Karpas-422 (cell line): ENCODE measurements at regions not wholly inside any gene's neighbourhood (a gene's known extent, or its start where the extent isn't known, plus 50 kb on each side); places are given as distances from the start of the nearest gene placed in this dataset.

Source experiments
- DNase-seq: peaks from one replicate; pipeline ENCODE4 v3.0.0-alpha.2; 2015
- H2AFZ ChIP-seq: fragments of 200-600 bp; sonication (generic); 2 replicates; pipeline ENCODE4 v1.6.1; 2014; ENCODE audit warnings: antibody characterized with exemption, low read length, mixed read lengths
- H3K27ac ChIP-seq: fragments of 200-600 bp; sonication (generic); 2 replicates; pipeline ENCODE4 v1.5.1; 2014; ENCODE audit warnings: mild to moderate bottlenecking, low read length, moderate library complexity
- H3K27me3 ChIP-seq: fragments of 200-600 bp; sonication (generic); 2 replicates; pipeline ENCODE4 v1.6.1; 2014; ENCODE audit warnings: low read length, mixed read lengths
- H3K36me3 ChIP-seq: fragments of 200-600 bp; sonication (generic); 2 replicates; pipeline ENCODE4 v1.6.1; 2014; ENCODE audit warnings: low read length, mixed read lengths; ENCODE audit not compliant: insufficient read depth
- H3K4me1 ChIP-seq: fragments of 200-600 bp; sonication (generic); 2 replicates; pipeline ENCODE4 v1.6.1; 2014; ENCODE audit warnings: mild to moderate bottlenecking, low read length, mixed read lengths
- H3K4me2 ChIP-seq: fragments of 200-600 bp; sonication (generic); 2 replicates; pipeline ENCODE4 v1.6.1; 2014; ENCODE audit warnings: low read length, low read depth, mild to moderate bottlenecking; ENCODE audit not compliant: poor library complexity, severe bottlenecking
- H3K4me3 ChIP-seq: fragments of 200-600 bp; sonication (generic); 2 replicates; pipeline ENCODE4 v1.5.1; 2014; ENCODE audit warnings: mild to moderate bottlenecking, antibody characterized with exemption, low read length, mixed read lengths
- H3K79me2 ChIP-seq: fragments of 200-600 bp; sonication (generic); 2 replicates; pipeline ENCODE4 v1.6.1; 2014; ENCODE audit warnings: mild to moderate bottlenecking, low read length, mixed read lengths
- H3K9ac ChIP-seq: fragments of 200-600 bp; sonication (generic); 2 replicates; pipeline ENCODE4 v1.6.0; 2014; ENCODE audit warnings: low read length
- H3K9me2 ChIP-seq: fragments of 200-600 bp; sonication (generic), shearing (Covaris generic); replicated peaks from 2 replicates; pipeline ENCODE4 v1.6.0; 2014; ENCODE audit warnings: mild to moderate bottlenecking, low read length, moderate library complexity; ENCODE audit not compliant: insufficient read depth
- H3K9me3 ChIP-seq: fragments of 300-700, 200-600 bp; sonication (generic); 2 replicates; pipeline ENCODE4 v1.6.1; 2014; ENCODE audit warnings: low read length, mixed read lengths
- H4K20me1 ChIP-seq: fragments of 200-600 bp; sonication (generic); 2 replicates; pipeline ENCODE4 v1.6.1; 2014; ENCODE audit warnings: mild to moderate bottlenecking, antibody characterized with exemption, low read length, low read depth; ENCODE audit not compliant: insufficient read depth

DNA sequence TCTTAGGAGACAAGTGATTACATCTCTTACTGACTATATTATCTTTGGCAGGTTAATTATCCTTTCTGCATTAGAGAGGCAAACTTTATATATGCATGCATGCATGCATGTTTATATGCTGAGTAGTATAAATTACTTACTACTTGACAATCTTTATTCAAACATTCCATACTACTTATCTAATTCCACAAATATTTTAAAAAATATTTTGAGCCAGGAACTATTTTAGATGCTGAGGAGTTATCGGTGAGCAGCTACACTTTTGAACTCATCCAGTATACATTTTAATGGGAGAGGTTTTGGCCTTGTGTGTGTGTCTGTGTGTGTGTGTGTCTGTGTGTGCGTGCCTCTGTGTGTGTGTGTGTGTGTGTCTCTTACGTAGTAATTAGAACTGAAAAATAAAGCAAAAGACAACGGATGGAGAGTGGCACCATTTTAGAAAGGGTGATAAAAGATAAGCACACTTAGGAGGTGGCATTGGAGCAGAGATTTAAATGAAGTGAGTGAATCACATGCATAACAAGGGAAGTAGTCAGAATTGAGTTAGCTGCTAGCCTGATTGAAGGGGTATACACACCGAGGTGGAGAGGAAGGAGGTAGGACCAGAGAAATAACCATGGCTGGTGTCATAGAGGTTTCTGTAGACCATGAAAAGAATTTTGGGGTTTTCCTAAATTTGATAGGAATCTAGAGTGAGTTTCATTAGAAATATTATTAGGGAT, 1488.4 kb downstream of the MRPL39 start:
- Histone ChIP-seq H3K79me2 (no peaks in the 10 kb centered on the region), H3K9me3 (peaks cover 6% of the 10 kb centered on the region; the same call in 1 of the 2 replicates), H3K27me3 (no peaks in the 10 kb centered on the region), H3K9me2 (no peaks in the 10 kb centered on the region), H3K27ac (no peak overlapping the region), H3K4me1 (no peaks in the 10 kb centered on the region), H3K4me2 (no peak overlapping the region), H4K20me1 (no peaks in the 10 kb centered on the region), H3K4me3 (no peak overlapping the region), H3K36me3 (no peaks in the 10 kb centered on the region), H2AFZ (no peak overlapping the region), H3K9ac (no peak overlapping the region)
- DNase-seq, result no peak

GRCh38 chr21:24115141-24115540, 1492.1 kb downstream of the MRPL39 start:
- H4K20me1 ChIP-seq, result no peaks in the 10 kb centered on the region
- H3K36me3 ChIP-seq, result no peaks in the 10 kb centered on the region
- H3K9ac ChIP-seq, result no peak overlapping the region
- H3K27me3 ChIP-seq, result no peaks in the 10 kb centered on the region
- H3K27ac ChIP-seq, result no peak overlapping the region
- H2AFZ ChIP-seq, result no peak overlapping the region
- H3K4me3 ChIP-seq, result no peak overlapping the region
- no peak for DNase-seq
- no peaks in the 10 kb centered on the region for H3K4me1 ChIP-seq
- peaks cover 5% of the 10 kb centered on the region for H3K9me3 ChIP-seq
- H3K4me2 ChIP-seq, result no peak overlapping the region
- H3K9me2 ChIP-seq, result no peaks in the 10 kb centered on the region
- no peaks in the 10 kb centered on the region for H3K79me2 ChIP-seq

DNA sequence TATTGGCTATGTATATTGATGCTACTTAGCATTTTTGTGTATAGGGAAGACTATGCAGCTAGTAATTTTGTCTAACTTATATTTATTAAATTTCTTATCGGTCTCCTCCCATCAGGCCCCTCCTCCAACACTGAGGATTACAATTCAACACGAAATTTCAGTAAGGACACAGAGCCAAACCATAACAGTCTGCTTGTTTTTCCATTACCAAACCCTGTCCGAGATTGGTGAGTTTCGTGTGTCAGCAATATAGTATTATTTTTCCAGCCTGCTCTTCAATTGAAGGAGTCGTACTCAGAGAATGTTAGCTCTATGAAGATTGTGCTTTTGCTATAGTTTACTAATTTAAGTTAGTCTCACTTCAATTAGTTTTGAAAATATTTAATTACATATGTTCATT, 1495.3 kb downstream of the MRPL39 start:
- H3K27me3 ChIP-seq, result no peaks in the 10 kb centered on the region

GRCh38 chr21:24110846-24111245, 1496.4 kb downstream of the MRPL39 start:
- H3K9me2 ChIP-seq, result no peaks in the 10 kb centered on the region
- H4K20me1 ChIP-seq, result no peaks in the 10 kb centered on the region
- H3K9ac ChIP-seq, result no peak overlapping the region
- no peak for DNase-seq
- no peaks in the 10 kb centered on the region for H3K27me3 ChIP-seq
- no peak overlapping the region for H3K4me3 ChIP-seq
- no peaks in the 10 kb centered on the region for H3K79me2 ChIP-seq
- H3K4me1 ChIP-seq, result no peaks in the 10 kb centered on the region
- peaks cover 3% of the 10 kb centered on the region for H3K9me3 ChIP-seq
- no peaks in the 10 kb centered on the region for H3K36me3 ChIP-seq
- no peak overlapping the region for H2AFZ ChIP-seq
- no peak overlapping the region for H3K4me2 ChIP-seq
- no peak overlapping the region for H3K27ac ChIP-seq

More for the DNA sequence above, 1495.3 kb downstream of the MRPL39 start:
- Histone ChIP-seq H3K9me3 (peaks cover 5% of the 10 kb centered on the region), H3K79me2 (no peaks in the 10 kb centered on the region), H2AFZ (no peak overlapping the region), H3K27ac (no peak overlapping the region), H3K36me3 (no peaks in the 10 kb centered on the region), H3K4me2 (no peak overlapping the region), H3K9ac (no peak overlapping the region), H3K4me3 (no peak overlapping the region), H4K20me1 (no peaks in the 10 kb centered on the region), H3K9me2 (no peaks in the 10 kb centered on the region), H3K4me1 (no peaks in the 10 kb centered on the region)
- no peak for DNase-seq

DNA sequence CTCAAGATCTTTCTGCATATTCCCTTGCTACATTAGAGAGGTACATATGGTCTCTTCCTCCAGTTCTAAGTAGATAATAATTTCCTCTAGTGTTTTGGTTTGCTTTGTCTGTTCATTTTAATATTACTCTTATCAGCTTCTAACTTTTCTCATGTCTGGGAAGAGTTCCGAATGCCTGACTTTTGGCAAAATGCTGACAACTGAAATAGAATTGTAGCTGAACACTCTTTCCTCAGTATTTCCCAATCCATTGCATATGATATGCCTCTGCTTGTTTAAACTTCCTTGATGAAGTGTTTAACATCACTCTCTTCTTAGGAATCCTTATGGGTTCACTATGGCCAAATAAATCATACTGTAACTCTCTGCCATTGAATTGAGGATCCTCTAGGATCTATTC, 1510.1 kb downstream of the MRPL39 start:
- Histone ChIP-seq H3K4me1 (no peaks in the 10 kb centered on the region), H4K20me1 (no peaks in the 10 kb centered on the region)
- DNase-seq, result no peak

GRCh38 chr21:24096651-24097050, 1510.6 kb downstream of the MRPL39 start:
- H3K27me3 ChIP-seq, result no peaks in the 10 kb centered on the region

More for the DNA sequence above, 1510.1 kb downstream of the MRPL39 start:
- H2AFZ ChIP-seq, result no peak overlapping the region
- H3K9me2 ChIP-seq, result no peaks in the 10 kb centered on the region
- H3K36me3 ChIP-seq, result no peaks in the 10 kb centered on the region
- H3K9me3 ChIP-seq, result peaks cover 11% of the 10 kb centered on the region; the same call in 1 of the 2 replicates
- no peak overlapping the region for H3K4me2 ChIP-seq
- H3K79me2 ChIP-seq, result no peaks in the 10 kb centered on the region
- no peak overlapping the region for H3K27ac ChIP-seq
- no peak overlapping the region for H3K4me3 ChIP-seq
- H3K27me3 ChIP-seq, result no peaks in the 10 kb centered on the region
- no peak overlapping the region for H3K9ac ChIP-seq

DNA sequence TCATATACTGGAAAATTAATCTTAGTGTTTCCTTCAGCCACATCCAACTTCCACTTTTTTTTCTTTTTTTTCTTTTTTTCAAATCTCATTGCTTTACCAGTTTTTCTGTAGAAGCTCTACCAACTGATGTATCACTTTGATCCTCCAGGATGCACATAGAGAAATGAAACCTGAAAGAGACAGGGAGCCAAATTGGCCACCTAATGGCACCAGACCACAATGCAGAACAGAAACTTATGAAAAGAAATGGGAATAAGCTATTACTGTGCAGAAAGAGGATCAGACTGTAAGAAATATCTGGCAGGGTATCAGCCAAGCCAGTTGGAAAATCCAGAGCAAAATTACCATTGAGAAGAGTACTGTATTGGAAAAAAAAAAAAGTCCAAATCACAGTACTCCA, 1514.2 kb downstream of the MRPL39 start:
- H3K9me3 ChIP-seq, result peaks cover 22% of the 10 kb centered on the region; the same call in 1 of the 2 replicates
- H3K27me3 ChIP-seq, result no peaks in the 10 kb centered on the region
- H3K4me3 ChIP-seq, result no peak overlapping the region
- no peaks in the 10 kb centered on the region for H3K4me1 ChIP-seq
- H3K27ac ChIP-seq, result no peak overlapping the region
- H4K20me1 ChIP-seq, result no peaks in the 10 kb centered on the region
- no peaks in the 10 kb centered on the region for H3K9me2 ChIP-seq
- no peak overlapping the region for H2AFZ ChIP-seq
- no peaks in the 10 kb centered on the region for H3K36me3 ChIP-seq
- H3K79me2 ChIP-seq, result no peaks in the 10 kb centered on the region
- no peak overlapping the region for H3K9ac ChIP-seq
- H3K4me2 ChIP-seq, result no peak overlapping the region
- DNase-seq, result no peak

More at GRCh38 chr21:24096651-24097050, 1510.6 kb downstream of the MRPL39 start:
- H3K4me2 ChIP-seq, result no peak overlapping the region
- no peaks in the 10 kb centered on the region for H3K79me2 ChIP-seq
- no peak overlapping the region for H3K4me3 ChIP-seq
- no peak overlapping the region for H2AFZ ChIP-seq
- no peak overlapping the region for H3K9ac ChIP-seq
- no peaks in the 10 kb centered on the region for H3K4me1 ChIP-seq
- H3K27ac ChIP-seq, result no peak overlapping the region
- H4K20me1 ChIP-seq, result no peaks in the 10 kb centered on the region
- no peaks in the 10 kb centered on the region for H3K9me2 ChIP-seq
- H3K9me3 ChIP-seq, result peaks cover 11% of the 10 kb centered on the region; the same call in 1 of the 2 replicates
- DNase-seq, result no peak
- no peaks in the 10 kb centered on the region for H3K36me3 ChIP-seq

GRCh38 chr21:24076179-24076578, 1531.1 kb downstream of the MRPL39 start:
- H3K4me2 ChIP-seq, result no peak overlapping the region
- H3K9me2 ChIP-seq, result no peaks in the 10 kb centered on the region
- H4K20me1 ChIP-seq, result no peaks in the 10 kb centered on the region
- H3K9me3 ChIP-seq, result peaks cover 19% of the 10 kb centered on the region
- no peaks in the 10 kb centered on the region for H3K4me1 ChIP-seq
- no peaks in the 10 kb centered on the region for H3K36me3 ChIP-seq
- no peak overlapping the region for H3K4me3 ChIP-seq
- H2AFZ ChIP-seq, result no peak overlapping the region
- no peak for DNase-seq
- no peaks in the 10 kb centered on the region for H3K27me3 ChIP-seq
- no peaks in the 10 kb centered on the region for H3K79me2 ChIP-seq
- H3K27ac ChIP-seq, result no peak overlapping the region
- no peak overlapping the region for H3K9ac ChIP-seq
